NCI-H748 (cell line): ENCODE measurements at regions not wholly inside any gene's neighbourhood (a gene's known extent, or its start where the extent isn't known, plus 50 kb on each side); places are given as distances from the start of the nearest gene placed in this dataset.

ENCODE experiments used
- DNase-seq: peaks from one replicate; lab custom pipeline; 2025; ENCODE audit not compliant: unreplicated experiment; lab: John Stamatoyannopoulos, UW

- no peak for DNase-seq
Measured at GRCh38 chr2:120826716-120827410, 91.2 kb downstream of the GLI2 start.

- no peak for DNase-seq
Measured at GRCh38 chr2:120828066-120828465, 92.4 kb downstream of the GLI2 start.

DNA sequence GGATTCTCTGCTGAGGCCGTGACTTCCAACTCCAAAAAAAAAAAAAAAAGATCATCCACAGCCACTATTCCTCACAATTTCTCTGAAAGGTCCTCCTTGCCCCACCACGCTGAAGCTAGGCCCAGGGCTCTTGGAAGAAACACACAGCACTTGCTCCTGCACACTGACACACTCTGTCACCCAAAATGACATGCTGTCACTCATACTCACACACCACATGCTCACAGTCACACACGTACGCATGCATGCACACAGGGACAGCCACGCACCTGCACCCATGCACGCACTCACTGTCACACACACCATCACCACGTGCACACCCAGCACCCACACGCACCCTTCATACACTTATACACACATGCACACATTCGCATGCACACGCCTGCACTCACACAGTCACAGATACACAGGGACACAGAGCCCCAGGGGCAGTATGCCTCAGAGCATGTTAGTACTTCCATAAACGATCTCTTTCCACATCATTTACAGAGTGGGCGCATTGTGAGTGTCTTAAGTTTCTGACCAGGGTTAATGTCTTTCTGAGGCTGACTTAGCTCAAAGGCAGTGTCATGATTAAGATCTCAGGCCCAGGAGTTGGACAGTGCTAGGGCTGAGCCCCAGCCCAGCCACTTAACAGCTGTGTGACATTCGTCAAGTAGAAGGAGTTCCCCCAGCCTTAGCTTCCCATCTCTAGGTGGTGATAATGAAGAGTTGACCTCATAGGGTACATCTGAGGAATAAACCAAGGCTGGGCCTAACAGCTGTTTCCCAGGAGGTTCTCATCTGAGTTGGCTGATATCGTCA is 93.4 kb downstream of the GLI2 start:
- no peak for DNase-seq

- no peak for DNase-seq
Measured at GRCh38 chr2:120829633-120830025, 94.0 kb downstream of the GLI2 start.

GRCh38 chr2:120830096-120830830 is 94.6 kb downstream of the GLI2 start:
- no peak for DNase-seq

DNA sequence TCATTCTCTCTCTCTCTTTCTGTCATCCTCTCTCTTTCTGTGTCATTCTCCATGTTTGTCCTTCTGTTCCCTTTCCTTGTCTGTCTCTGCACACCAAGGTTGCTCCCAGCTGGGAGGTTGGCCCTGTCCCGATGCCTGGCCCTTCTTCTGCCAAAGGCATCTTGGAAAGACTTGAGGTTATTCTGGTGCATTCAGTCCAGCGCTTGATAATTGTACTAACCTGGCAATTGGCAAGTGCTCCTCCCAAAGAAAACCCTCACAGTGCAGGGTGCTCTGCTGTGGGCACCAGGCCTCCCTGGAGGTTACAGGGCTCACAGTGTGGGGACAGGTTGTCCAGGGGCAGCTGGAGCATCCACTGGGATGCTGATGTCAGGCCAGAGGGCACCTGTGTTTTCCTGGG is 95.4 kb downstream of the GLI2 start:
- DNase-seq = no peak

- DNase-seq = no peak
Measured at GRCh38 chr2:120831891-120832290, 96.2 kb downstream of the GLI2 start.

GRCh38 chr2:120832296-120833070 is 96.8 kb downstream of the GLI2 start:
- no peak for DNase-seq

GRCh38 chr2:120833127-120833675 is 97.5 kb downstream of the GLI2 start:
- no peak for DNase-seq

DNA sequence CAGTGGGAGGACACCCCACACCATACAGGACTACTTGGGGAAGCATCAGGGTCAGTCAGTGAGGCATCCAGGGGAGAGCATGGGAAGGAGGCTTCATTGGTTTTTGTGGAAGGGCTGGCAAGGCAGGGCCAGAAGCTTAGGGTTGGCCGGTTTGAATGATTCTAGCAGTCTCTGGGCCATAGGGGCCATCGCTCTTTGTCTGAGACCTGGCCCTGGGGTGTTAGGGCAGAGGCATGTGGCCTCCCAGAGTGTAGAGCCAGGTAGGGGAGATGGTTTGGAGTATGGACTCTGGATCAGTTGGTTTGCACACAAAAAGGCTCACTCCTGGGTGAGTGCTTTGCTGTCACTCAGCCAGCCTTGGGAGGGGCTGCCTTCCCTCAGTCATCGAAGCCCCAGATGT is 98.5 kb downstream of the GLI2 start:
- DNase-seq = no peak

GRCh38 chr2:120836281-120836680 is 100.6 kb downstream of the GLI2 start:
- DNase-seq = no peak

DNA sequence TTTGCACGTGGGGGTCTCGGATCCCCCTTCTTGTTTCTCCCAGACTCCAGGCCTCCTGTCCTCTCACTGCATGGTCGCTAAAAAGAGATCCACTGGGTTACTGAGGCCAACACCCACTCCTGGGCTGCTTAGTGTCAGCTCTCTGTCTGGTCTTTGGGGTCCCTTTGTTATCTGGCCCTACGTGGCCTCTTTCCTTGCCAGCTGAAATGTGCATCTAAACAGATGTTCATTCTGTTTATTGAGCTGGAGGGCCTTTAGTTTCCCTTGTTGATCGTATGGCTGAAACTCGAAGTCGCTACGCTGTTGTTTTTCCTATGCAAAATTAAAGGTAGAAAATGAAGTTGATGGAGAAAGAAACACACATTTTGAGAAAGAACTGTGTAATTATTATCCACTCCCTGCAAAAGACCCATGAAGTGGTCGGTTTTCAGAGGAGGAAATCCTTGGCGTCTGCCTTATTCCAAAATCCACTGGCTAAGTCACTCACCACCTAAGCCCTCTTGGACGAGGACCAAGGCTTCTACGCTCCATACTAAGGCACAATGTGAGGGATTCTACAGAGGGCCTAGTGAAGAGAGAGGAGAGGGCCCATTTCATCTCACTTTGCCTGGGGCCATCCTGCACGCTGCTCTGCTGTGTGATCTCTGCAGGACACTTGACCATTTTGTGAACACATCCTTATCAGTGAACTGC is 105.3 kb downstream of the GLI2 start:
- no peak for DNase-seq

DNA sequence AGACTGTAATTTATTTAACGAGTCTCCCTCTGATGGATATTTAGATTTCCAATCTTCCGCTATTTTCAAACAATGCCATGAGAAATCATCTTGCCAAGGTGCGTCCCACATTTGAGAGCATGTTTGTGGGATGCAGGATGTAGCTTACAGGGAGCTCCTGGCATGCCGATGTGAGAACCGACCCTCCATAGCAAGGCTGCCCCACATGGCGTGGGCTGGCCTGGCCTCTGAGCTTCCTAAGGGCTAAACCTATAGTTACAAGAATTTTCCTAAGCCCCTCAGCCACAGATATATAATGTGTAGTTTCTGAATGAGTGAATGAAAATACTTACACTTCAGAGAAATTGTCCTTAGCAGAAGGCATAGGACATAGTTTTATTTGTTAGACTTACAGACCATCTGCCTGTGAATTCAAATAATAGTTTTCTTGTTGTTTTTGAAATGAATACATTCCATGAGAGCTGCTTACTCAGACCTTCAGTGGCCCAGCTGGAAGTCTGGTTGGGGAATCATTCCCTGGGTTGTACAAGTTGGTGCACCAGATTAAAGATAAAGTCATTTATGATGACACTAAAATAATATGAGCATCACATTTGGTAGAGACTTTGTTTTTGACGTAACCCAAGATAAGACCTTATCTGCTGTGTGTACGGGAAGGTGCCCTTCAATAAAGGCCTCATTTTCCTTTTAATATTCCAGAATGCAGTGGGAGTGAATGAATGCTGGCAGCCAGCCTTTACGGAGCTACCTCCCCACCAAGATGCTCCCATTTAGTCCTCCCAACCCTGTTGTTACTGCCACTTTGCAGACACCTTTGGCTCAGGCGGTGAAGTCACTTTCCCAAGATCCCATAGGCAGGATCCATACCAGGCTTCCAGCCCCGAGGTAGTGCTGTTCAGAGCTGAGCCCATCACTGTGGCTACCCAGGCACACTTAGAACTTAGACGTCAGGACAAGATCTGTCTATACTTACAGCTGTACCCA is 107.1 kb downstream of the GLI2 start:
- DNase-seq = no peak

- DNase-seq = no peak
Measured at GRCh38 chr2:120844070-120844738, 108.5 kb downstream of the GLI2 start.

DNA sequence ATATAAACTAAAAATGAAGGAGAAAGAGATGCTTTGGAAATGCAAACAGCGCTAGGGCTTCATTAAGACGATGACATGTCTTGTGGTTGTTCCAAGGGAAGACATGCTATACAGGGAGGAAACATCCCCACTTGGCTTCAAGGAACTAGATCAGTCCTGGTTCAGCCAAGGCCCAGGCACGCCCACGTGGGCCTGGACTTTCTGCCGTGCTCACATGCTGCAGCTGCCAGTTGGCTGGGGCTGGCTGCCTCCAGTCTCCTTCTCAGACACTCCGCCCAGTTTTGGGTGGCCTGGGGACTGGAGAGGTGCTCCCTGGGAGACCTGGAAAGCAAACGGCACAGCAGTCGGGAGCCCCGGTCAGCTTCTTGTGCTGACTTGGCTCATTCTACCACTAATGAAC is 109.6 kb downstream of the GLI2 start:
- no peak for DNase-seq

GRCh38 chr2:120846406-120847095 is 110.9 kb downstream of the GLI2 start:
- DNase-seq = no peak

GRCh38 chr2:120847700-120848321 is 112.1 kb downstream of the GLI2 start:
- DNase-seq = peak; percentile 76
